ENCODE measurements at regions not wholly inside any gene's neighbourhood (a gene's known extent, or its start where the extent isn't known, plus 50 kb on each side); places are given as distances from the start of the nearest gene placed in this dataset.

- Histone ChIP-seq H3K4me3 (ENCODE audit: low read length) (no peak overlapping the region), H3K27me3 (ENCODE audit: insufficient read depth, low read length) (no peaks in the 10 kb centered on the region), H3K4me1 (ENCODE audit: insufficient read depth, low read length) (no peaks in the 10 kb centered on the region), H3K27ac (ENCODE audit: low read depth, low read length) (no peak overlapping the region), H3K9ac (ENCODE audit: low read depth, low read length) (no peak overlapping the region), H3K36me3 (ENCODE audit: insufficient read depth, low read length) (no peaks in the 10 kb centered on the region), H3K9me3 (ENCODE audit: insufficient read depth, low read depth, low read length) (no peaks in the 10 kb centered on the region)
- 77% methylated on average over 3 of the region's 3 CpGs for WGBS
These were observed 372.1 kb upstream of the MKI67 start for GRCh38 chr10:128498378-128498730.

GRCh38 chr10:128498746-128499145 lies 372.5 kb upstream of the MKI67 start:
- Histone ChIP-seq H3K27me3 (ENCODE audit: insufficient read depth, low read length) (no peaks in the 10 kb centered on the region), H3K4me3 (ENCODE audit: low read length) (no peak overlapping the region), H3K36me3 (ENCODE audit: insufficient read depth, low read length) (no peaks in the 10 kb centered on the region), H3K9ac (ENCODE audit: low read depth, low read length) (no peak overlapping the region), H3K27ac (ENCODE audit: low read depth, low read length) (no peak overlapping the region), H3K9me3 (ENCODE audit: insufficient read depth, low read depth, low read length) (no peaks in the 10 kb centered on the region), H3K4me1 (ENCODE audit: insufficient read depth, low read length) (no peaks in the 10 kb centered on the region)
- WGBS: 66% methylated on average over 5 of the region's 5 CpGs

GRCh38 chr10:128499486-128499885 lies 373.3 kb upstream of the MKI67 start:
- no peaks in the 10 kb centered on the region for H3K27me3 ChIP-seq (ENCODE audit: insufficient read depth, low read length)
- H3K9ac ChIP-seq (ENCODE audit: low read depth, low read length): no peak overlapping the region
- H3K4me1 ChIP-seq (ENCODE audit: insufficient read depth, low read length): no peaks in the 10 kb centered on the region
- H3K4me3 ChIP-seq (ENCODE audit: low read length): no peak overlapping the region
- H3K36me3 ChIP-seq (ENCODE audit: insufficient read depth, low read length): no peaks in the 10 kb centered on the region
- no peak overlapping the region for H3K27ac ChIP-seq (ENCODE audit: low read depth, low read length)
- H3K9me3 ChIP-seq (ENCODE audit: insufficient read depth, low read depth, low read length): no peaks in the 10 kb centered on the region
- WGBS: 94% methylated on average over 13 of the region's 13 CpGs

GRCh38 chr10:128499956-128500355 lies 373.7 kb upstream of the MKI67 start:
- Histone ChIP-seq H3K36me3 (ENCODE audit: insufficient read depth, low read length) (no peaks in the 10 kb centered on the region), H3K4me3 (ENCODE audit: low read length) (no peak overlapping the region), H3K9me3 (ENCODE audit: insufficient read depth, low read depth, low read length) (no peaks in the 10 kb centered on the region), H3K4me1 (ENCODE audit: insufficient read depth, low read length) (no peaks in the 10 kb centered on the region), H3K27me3 (ENCODE audit: insufficient read depth, low read length) (no peaks in the 10 kb centered on the region), H3K27ac (ENCODE audit: low read depth, low read length) (no peak overlapping the region), H3K9ac (ENCODE audit: low read depth, low read length) (no peak overlapping the region)
- WGBS: 94% methylated on average over 12 of the region's 12 CpGs

GRCh38 chr10:128500642-128501041 lies 374.4 kb upstream of the MKI67 start:
- no peaks in the 10 kb centered on the region for H3K27me3 ChIP-seq (ENCODE audit: insufficient read depth, low read length)
- H3K9ac ChIP-seq (ENCODE audit: low read depth, low read length): no peak overlapping the region
- no peak overlapping the region for H3K4me3 ChIP-seq (ENCODE audit: low read length)
- H3K9me3 ChIP-seq (ENCODE audit: insufficient read depth, low read depth, low read length): no peaks in the 10 kb centered on the region
- H3K36me3 ChIP-seq (ENCODE audit: insufficient read depth, low read length): no peaks in the 10 kb centered on the region
- peaks cover 2% of the 10 kb centered on the region; the same call in 1 of the 2 replicates for H3K4me1 ChIP-seq (ENCODE audit: insufficient read depth, low read length)
- no peak overlapping the region for H3K27ac ChIP-seq (ENCODE audit: low read depth, low read length)
- WGBS: 97% methylated on average over 18 of the region's 18 CpGs

GRCh38 chr10:128505346-128505745 lies 379.1 kb upstream of the MKI67 start:
- WGBS: 79% methylated on average over 5 of the region's 6 CpGs
- H3K9ac ChIP-seq (ENCODE audit: low read depth, low read length): no peak overlapping the region
- peaks cover 6% of the 10 kb centered on the region; the same call in 1 of the 2 replicates for H3K4me1 ChIP-seq (ENCODE audit: insufficient read depth, low read length)
- no peak overlapping the region for H3K4me3 ChIP-seq (ENCODE audit: low read length)
- no peaks in the 10 kb centered on the region for H3K36me3 ChIP-seq (ENCODE audit: insufficient read depth, low read length)
- H3K27ac ChIP-seq (ENCODE audit: low read depth, low read length): no peak overlapping the region
- H3K27me3 ChIP-seq (ENCODE audit: insufficient read depth, low read length): no peaks in the 10 kb centered on the region
- H3K9me3 ChIP-seq (ENCODE audit: insufficient read depth, low read depth, low read length): no peaks in the 10 kb centered on the region

GRCh38 chr10:128506423-128506822 lies 380.2 kb upstream of the MKI67 start:
- no peak overlapping the region for H3K27ac ChIP-seq (ENCODE audit: low read depth, low read length)
- WGBS: 91% methylated on average over 2 of the region's 2 CpGs
- H3K4me3 ChIP-seq (ENCODE audit: low read length): no peak overlapping the region
- no peak overlapping the region for H3K9ac ChIP-seq (ENCODE audit: low read depth, low read length)
- H3K9me3 ChIP-seq (ENCODE audit: insufficient read depth, low read depth, low read length): no peaks in the 10 kb centered on the region
- H3K4me1 ChIP-seq (ENCODE audit: insufficient read depth, low read length): peaks cover 6% of the 10 kb centered on the region; the same call in 1 of the 2 replicates
- no peaks in the 10 kb centered on the region for H3K36me3 ChIP-seq (ENCODE audit: insufficient read depth, low read length)
- H3K27me3 ChIP-seq (ENCODE audit: insufficient read depth, low read length): no peaks in the 10 kb centered on the region

- no peak overlapping the region for H3K9ac ChIP-seq (ENCODE audit: low read depth, low read length)
- no peaks in the 10 kb centered on the region for H3K9me3 ChIP-seq (ENCODE audit: insufficient read depth, low read depth, low read length)
- no peak overlapping the region for H3K4me3 ChIP-seq (ENCODE audit: low read length)
- 83% methylated on average over 2 of the region's 2 CpGs for WGBS
- no peaks in the 10 kb centered on the region for H3K36me3 ChIP-seq (ENCODE audit: insufficient read depth, low read length)
- peaks cover 6% of the 10 kb centered on the region; the same call in 1 of the 2 replicates for H3K4me1 ChIP-seq (ENCODE audit: insufficient read depth, low read length)
- no peaks in the 10 kb centered on the region for H3K27me3 ChIP-seq (ENCODE audit: insufficient read depth, low read length)
- no peak overlapping the region for H3K27ac ChIP-seq (ENCODE audit: low read depth, low read length)
These were observed 380.8 kb upstream of the MKI67 start for GRCh38 chr10:128507066-128507465.

- H3K36me3 ChIP-seq (ENCODE audit: insufficient read depth, low read length): no peaks in the 10 kb centered on the region
- no peak overlapping the region for H3K9ac ChIP-seq (ENCODE audit: low read depth, low read length)
- WGBS: 92% methylated on average over 11 of the region's 11 CpGs
- H3K4me3 ChIP-seq (ENCODE audit: low read length): no peak overlapping the region
- H3K27ac ChIP-seq (ENCODE audit: low read depth, low read length): no peak overlapping the region
- H3K27me3 ChIP-seq (ENCODE audit: insufficient read depth, low read length): no peaks in the 10 kb centered on the region
- H3K4me1 ChIP-seq (ENCODE audit: insufficient read depth, low read length): no peaks in the 10 kb centered on the region
- no peaks in the 10 kb centered on the region for H3K9me3 ChIP-seq (ENCODE audit: insufficient read depth, low read depth, low read length)
These were observed 385.1 kb upstream of the MKI67 start for GRCh38 chr10:128511284-128511683.

- WGBS: 99% methylated on average over 7 of the region's 7 CpGs
- H3K4me1 ChIP-seq (ENCODE audit: insufficient read depth, low read length): no peaks in the 10 kb centered on the region
- no peak overlapping the region for H3K9ac ChIP-seq (ENCODE audit: low read depth, low read length)
- no peak overlapping the region for H3K4me3 ChIP-seq (ENCODE audit: low read length)
- no peaks in the 10 kb centered on the region for H3K36me3 ChIP-seq (ENCODE audit: insufficient read depth, low read length)
- no peaks in the 10 kb centered on the region for H3K27me3 ChIP-seq (ENCODE audit: insufficient read depth, low read length)
- no peaks in the 10 kb centered on the region for H3K9me3 ChIP-seq (ENCODE audit: insufficient read depth, low read depth, low read length)
- H3K27ac ChIP-seq (ENCODE audit: low read depth, low read length): no peak overlapping the region
These were observed 386.5 kb upstream of the MKI67 start for GRCh38 chr10:128512767-128513166.

- no peak overlapping the region for H3K27ac ChIP-seq (ENCODE audit: low read depth, low read length)
- H3K4me3 ChIP-seq (ENCODE audit: low read length): no peak overlapping the region
- H3K9me3 ChIP-seq (ENCODE audit: insufficient read depth, low read depth, low read length): no peaks in the 10 kb centered on the region
- no peaks in the 10 kb centered on the region for H3K36me3 ChIP-seq (ENCODE audit: insufficient read depth, low read length)
- H3K27me3 ChIP-seq (ENCODE audit: insufficient read depth, low read length): no peaks in the 10 kb centered on the region
- H3K9ac ChIP-seq (ENCODE audit: low read depth, low read length): no peak overlapping the region
- H3K4me1 ChIP-seq (ENCODE audit: insufficient read depth, low read length): no peaks in the 10 kb centered on the region
- 90% methylated on average over 6 of the region's 6 CpGs for WGBS
These were observed 388.3 kb upstream of the MKI67 start for GRCh38 chr10:128514536-128514935.

- WGBS: 94% methylated on average over 3 of the region's 3 CpGs
- H3K27ac ChIP-seq (ENCODE audit: low read depth, low read length): no peak overlapping the region
- no peaks in the 10 kb centered on the region for H3K4me1 ChIP-seq (ENCODE audit: insufficient read depth, low read length)
- no peak overlapping the region for H3K4me3 ChIP-seq (ENCODE audit: low read length)
- H3K27me3 ChIP-seq (ENCODE audit: insufficient read depth, low read length): no peaks in the 10 kb centered on the region
- H3K9ac ChIP-seq (ENCODE audit: low read depth, low read length): no peak overlapping the region
- H3K9me3 ChIP-seq (ENCODE audit: insufficient read depth, low read depth, low read length): no peaks in the 10 kb centered on the region
- no peaks in the 10 kb centered on the region for H3K36me3 ChIP-seq (ENCODE audit: insufficient read depth, low read length)
These were observed 390.0 kb upstream of the MKI67 start for GRCh38 chr10:128516180-128516579.
